Peyer's patch (tissue), 4 donors: ENCODE measurements at regions not wholly inside any gene's neighbourhood (a gene's known extent, or its start where the extent isn't known, plus 50 kb on each side); places are given as distances from the start of the nearest gene placed in this dataset.

Source experiments
- DNase-seq, 3 donors: peaks; one replicate each; pipeline ENCODE4 v3.0.0-alpha.2; 2017 to 2019
- H3K27ac ChIP-seq, 4 donors: fragments of 200-600 bp; sonication (generic); one replicate each; pipeline ENCODE4 v1.5.1; 2016 to 2019
- H3K27me3 ChIP-seq, 2 donors: fragments of 200-600 bp; sonication (generic); one replicate each; pipeline ENCODE4 v1.5.1; 2019
- H3K36me3 ChIP-seq, 3 donors: fragments of 200-600 bp; sonication (generic); one replicate each; pipeline ENCODE4 v1.5.1; 2016 to 2019
- H3K4me1 ChIP-seq, 4 donors: fragments of 200-600 bp; sonication (generic); one replicate each; pipeline ENCODE4 v1.5.1; 2016 to 2019
- H3K4me3 ChIP-seq, 4 donors: fragments of 200-600 bp; sonication (generic); 1 replicate in 3 of 4; 2 replicates in 1 of 4; pipeline ENCODE4 v1.5.1; 2016 to 2019; ENCODE audit warnings: mild to moderate bottlenecking in 1 of 4
- H3K9me3 ChIP-seq, 4 donors: fragments of 200-600 bp; sonication (generic); one replicate each; pipeline ENCODE4 v1.5.1; 2016 to 2019; ENCODE audit warnings: mild to moderate bottlenecking in 1 of 4
- POLR2A ChIP-seq, 2 donors: fragments of 450-650 bp; IDR thresholded peaks; one replicate each; pipeline ENCODE4 v1.5.1; 2017; ENCODE audit warnings: antibody characterized with exemption in 2 of 2, mild to moderate bottlenecking in 2 of 2, moderate library complexity in 2 of 2
- TF ChIP-seq, protein P1 (sequence below), 6 experiments: fragments of 450-650 bp in 4 of 6; fragments of 200-600 bp in 2 of 6; sonication (generic) in 1 of 6; IDR thresholded peaks; one replicate each; pipeline ENCODE4 v1.5.1; 2017 to 2019; ENCODE audit warnings: antibody characterized with exemption in 6 of 6, mild to moderate bottlenecking in 3 of 6, moderate library complexity in 1 of 6

DNA sequence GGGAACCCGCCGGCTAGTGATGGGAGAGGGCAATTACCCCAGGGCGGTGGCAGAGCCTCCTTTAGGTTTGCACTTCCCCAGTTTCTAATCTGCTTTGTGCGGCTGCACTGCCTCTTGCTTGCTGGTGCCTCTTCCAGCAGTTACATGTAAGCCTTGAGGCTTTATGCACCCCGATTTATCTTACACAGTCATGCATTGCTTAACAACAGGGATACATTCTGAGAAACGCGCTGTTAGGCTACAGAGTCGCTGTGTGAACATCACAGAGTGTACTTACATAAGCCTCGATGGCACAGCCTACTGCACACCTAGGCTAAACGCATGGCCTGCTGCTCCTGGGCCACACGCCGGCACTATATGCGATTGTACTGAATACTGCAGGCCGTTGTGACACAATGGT lies 155.6 kb upstream of the MKI67 start:
- no peaks in the 10 kb centered on the region for H3K4me1 ChIP-seq
- H3K27me3 ChIP-seq = peaks cover 0 to 3% of the 10 kb centered on the region in 2 donors
- no peak overlapping the region for H3K4me3 ChIP-seq
- H3K27ac ChIP-seq = no peak overlapping the region
- no peak for TF ChIP-seq POLR2A (IDR thresholded peaks at IDR 0.05)
- no peak for DNase-seq
- H3K36me3 ChIP-seq = no peaks in the 10 kb centered on the region
- H3K9me3 ChIP-seq = no peaks in the 10 kb centered on the region

DNA sequence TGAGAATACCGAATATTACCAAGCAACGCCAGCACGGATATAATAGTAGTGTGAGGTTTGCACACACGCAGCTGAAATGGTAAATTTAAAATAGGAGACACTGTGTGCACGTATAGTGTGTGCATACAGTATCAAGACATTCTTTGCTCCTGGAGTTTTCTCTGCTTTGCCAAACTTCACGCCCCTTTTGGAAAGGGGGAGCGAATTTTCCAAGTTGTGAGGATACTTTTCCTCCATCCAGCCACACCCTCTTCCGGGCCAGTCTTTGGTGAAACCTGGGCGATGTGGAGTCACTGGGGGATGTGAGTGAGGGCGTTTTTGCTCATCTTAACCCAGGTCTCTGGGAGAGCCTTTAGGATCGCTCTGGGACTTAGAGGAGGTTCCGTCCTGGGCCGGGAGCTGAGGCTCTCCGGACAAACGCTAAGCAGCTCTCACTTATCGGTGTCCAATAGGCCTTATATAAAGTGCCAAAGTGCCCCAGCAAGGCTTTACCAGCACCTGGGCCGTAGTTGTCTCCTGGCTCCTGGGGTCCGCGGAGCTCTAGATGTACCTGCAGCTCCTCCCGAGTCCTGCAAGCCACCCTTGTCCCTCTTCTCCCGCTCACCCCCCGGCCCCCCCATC lies 160.0 kb upstream of the MKI67 start:
- H3K27ac ChIP-seq = no peak overlapping the region
- H3K36me3 ChIP-seq = no peaks in the 10 kb centered on the region
- no peaks in the 10 kb centered on the region for H3K4me1 ChIP-seq
- peaks cover 0 to 3% of the 10 kb centered on the region in 2 donors for H3K27me3 ChIP-seq
- H3K9me3 ChIP-seq = peaks cover 0 to 4% (median 0%) of the 10 kb centered on the region in 4 donors
- no peak for DNase-seq
- H3K4me3 ChIP-seq = no peak overlapping the region
- TF ChIP-seq, protein P1, sequence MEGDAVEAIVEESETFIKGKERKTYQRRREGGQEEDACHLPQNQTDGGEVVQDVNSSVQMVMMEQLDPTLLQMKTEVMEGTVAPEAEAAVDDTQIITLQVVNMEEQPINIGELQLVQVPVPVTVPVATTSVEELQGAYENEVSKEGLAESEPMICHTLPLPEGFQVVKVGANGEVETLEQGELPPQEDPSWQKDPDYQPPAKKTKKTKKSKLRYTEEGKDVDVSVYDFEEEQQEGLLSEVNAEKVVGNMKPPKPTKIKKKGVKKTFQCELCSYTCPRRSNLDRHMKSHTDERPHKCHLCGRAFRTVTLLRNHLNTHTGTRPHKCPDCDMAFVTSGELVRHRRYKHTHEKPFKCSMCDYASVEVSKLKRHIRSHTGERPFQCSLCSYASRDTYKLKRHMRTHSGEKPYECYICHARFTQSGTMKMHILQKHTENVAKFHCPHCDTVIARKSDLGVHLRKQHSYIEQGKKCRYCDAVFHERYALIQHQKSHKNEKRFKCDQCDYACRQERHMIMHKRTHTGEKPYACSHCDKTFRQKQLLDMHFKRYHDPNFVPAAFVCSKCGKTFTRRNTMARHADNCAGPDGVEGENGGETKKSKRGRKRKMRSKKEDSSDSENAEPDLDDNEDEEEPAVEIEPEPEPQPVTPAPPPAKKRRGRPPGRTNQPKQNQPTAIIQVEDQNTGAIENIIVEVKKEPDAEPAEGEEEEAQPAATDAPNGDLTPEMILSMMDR (IDR thresholded peaks at IDR 0.05) = no peak
- no peak for TF ChIP-seq POLR2A (IDR thresholded peaks at IDR 0.05)

DNA sequence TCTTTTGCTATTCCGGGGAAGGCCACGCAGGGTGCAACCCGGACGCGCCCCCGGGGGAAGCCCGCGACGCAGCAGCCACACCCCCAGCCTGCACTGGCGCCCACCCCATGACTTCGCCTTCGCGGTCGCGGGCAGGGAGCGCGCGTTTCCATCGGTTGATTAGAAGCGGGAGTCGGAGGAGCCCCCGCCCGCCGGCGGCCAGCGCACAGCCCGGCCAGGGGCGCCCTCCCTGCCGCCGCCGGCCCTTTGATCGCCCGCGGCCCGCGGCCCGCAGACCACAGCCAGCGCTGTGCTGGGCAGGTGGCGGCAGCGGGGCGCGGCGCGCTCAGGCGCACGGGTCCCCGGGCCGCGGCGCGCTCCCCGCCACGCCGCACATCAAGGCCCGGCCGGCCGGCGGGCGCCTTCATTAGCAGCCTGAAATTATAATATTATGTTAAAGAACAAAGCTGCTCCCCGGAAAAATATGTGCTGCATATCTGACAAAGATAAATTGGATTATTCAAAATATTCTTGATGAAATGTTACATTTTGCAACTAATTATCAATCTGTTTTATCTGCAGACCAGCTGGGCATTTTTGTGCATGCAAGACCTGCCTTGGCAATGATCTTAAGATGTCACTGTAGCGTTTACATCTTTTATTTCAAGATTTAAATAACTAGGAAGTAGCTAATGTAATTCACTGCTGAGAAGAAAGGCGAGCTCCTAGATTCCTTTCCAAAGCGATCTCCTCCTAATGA lies 160.7 kb upstream of the MKI67 start:
- Histone ChIP-seq H3K36me3 (no peaks in the 10 kb centered on the region), H3K9me3 (peaks cover 0 to 4% (median 0%) of the 10 kb centered on the region in 4 donors), H3K4me1 (no peaks in the 10 kb centered on the region), H3K4me3 (no peak overlapping the region), H3K27me3 (peaks cover 0 to 3% of the 10 kb centered on the region in 2 donors), H3K27ac (no peak overlapping the region)
- no peak for DNase-seq
- TF ChIP-seq, protein P1 (IDR thresholded peaks at IDR 0.05) = no peak
- no peak for TF ChIP-seq POLR2A (IDR thresholded peaks at IDR 0.05)

DNA sequence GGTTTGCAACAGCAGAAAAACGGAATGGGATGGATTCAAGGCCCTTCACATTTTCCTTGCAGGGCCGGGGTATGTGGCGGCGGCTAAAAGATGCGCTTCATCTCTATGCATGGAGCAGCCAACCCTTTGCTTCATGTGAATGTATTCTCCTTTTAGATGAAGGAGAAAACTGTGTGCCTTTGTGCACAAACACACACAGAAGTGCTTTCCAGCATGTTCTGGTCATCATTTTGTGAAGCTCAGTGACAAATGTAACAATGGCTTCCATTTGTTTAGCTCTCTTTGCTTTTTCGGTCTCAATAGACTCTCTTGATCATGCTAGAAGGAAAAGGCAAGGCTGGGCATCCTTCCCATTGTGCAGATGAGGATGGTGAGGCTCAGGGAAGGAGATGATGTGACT lies 161.7 kb upstream of the MKI67 start:
- Histone ChIP-seq H3K4me1 (no peaks in the 10 kb centered on the region), H3K9me3 (peaks cover 0 to 4% (median 0%) of the 10 kb centered on the region in 4 donors), H3K27ac (no peak overlapping the region), H3K36me3 (no peaks in the 10 kb centered on the region), H3K4me3 (no peak overlapping the region), H3K27me3 (peaks cover 0 to 3% of the 10 kb centered on the region in 2 donors)
- no peak for TF ChIP-seq POLR2A (IDR thresholded peaks at IDR 0.05)
- TF ChIP-seq, protein P1 (IDR thresholded peaks at IDR 0.05) = no peak
- no peak for DNase-seq

DNA sequence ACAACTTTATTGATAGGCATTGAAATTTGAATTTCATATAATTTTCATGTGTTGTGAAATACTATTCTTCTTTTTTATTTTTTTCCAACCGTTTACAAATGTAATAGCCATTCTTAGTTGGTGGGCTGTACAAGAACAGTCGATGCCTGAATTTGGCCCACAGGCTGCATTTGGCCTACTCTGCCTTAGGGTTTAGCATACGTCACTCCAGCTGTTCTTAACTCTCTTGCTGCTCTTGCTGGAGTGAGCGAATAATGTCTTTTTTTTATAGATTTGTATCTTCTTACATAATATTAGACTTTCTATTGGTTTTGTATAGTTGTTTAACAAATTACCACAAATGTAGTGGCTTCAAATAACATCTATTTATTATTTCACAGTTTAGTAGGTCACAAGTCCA lies 163.4 kb upstream of the MKI67 start:
- H3K4me3 ChIP-seq = no peak overlapping the region
- H3K9me3 ChIP-seq = peaks cover 0 to 4% (median 0%) of the 10 kb centered on the region in 4 donors
- no peak overlapping the region for H3K27ac ChIP-seq
- peaks cover 0 to 3% of the 10 kb centered on the region in 2 donors for H3K27me3 ChIP-seq
- TF ChIP-seq, protein P1 (IDR thresholded peaks at IDR 0.05) = no peak
- no peak for TF ChIP-seq POLR2A (IDR thresholded peaks at IDR 0.05)
- no peaks in the 10 kb centered on the region for H3K4me1 ChIP-seq
- no peak for DNase-seq
- no peaks in the 10 kb centered on the region for H3K36me3 ChIP-seq

DNA sequence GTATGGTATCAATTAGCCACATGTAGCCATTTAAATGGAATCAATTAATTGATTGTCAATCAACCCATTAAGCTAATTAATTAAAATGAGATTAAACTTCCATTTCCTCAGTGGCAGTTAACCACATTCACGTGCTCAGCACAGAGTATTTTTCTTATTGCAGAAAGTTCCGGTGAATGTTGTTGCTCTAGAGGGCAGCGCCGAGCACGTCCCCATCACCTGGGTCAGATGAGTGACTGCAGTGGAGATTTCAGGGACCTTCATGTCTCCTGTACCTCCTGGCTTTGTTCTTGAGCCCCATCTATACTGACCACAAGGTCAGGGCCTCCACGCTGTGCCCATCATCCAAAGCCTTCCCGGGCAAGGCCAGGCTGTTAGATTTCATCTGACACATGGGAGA lies 168.8 kb upstream of the MKI67 start:
- TF ChIP-seq, protein P1 (IDR thresholded peaks at IDR 0.05) = no peak
- no peak for TF ChIP-seq POLR2A (IDR thresholded peaks at IDR 0.05)
- no peaks in the 10 kb centered on the region for H3K27me3 ChIP-seq
- H3K4me1 ChIP-seq = no peaks in the 10 kb centered on the region
- no peak overlapping the region for H3K27ac ChIP-seq
- peaks cover 0 to 4% (median 0%) of the 10 kb centered on the region in 4 donors for H3K9me3 ChIP-seq
- no peak for DNase-seq
- H3K4me3 ChIP-seq = no peak overlapping the region
- no peaks in the 10 kb centered on the region for H3K36me3 ChIP-seq
